Ovary (tissue), 3 donors: ENCODE measurements at regions not wholly inside any gene's neighbourhood (a gene's known extent, or its start where the extent isn't known, plus 50 kb on each side); places are given as distances from the start of the nearest gene placed in this dataset.

Source experiments
- CTCF ChIP-seq, 3 donors: fragments of 450-650 bp in 2 of 3; fragments of 200-600 bp in 1 of 3; IDR thresholded peaks; one replicate each; pipeline versions ENCODE4 v1.5.1 to v1.8.0; 2016 to 2022; ENCODE audit warnings: antibody characterized with exemption in 3 of 3, mild to moderate bottlenecking in 1 of 3
- POLR2A ChIP-seq: fragments of 450-650 bp; IDR thresholded peaks from one replicate; pipeline ENCODE4 v1.6.1; 2017; ENCODE audit warnings: antibody characterized with exemption, mild to moderate bottlenecking, moderate library complexity
- donor health status: DM: no; HTN: no; CAD: no.

- TF ChIP-seq CTCF (IDR thresholded peaks at IDR 0.05) (no peak), POLR2A (no peak)
Measured at GRCh38 chr5:18900644-18901043, 1087.4 kb downstream of the CDH18 start.
